Transverse colon (tissue), 4 donors: ENCODE measurements at regions not wholly inside any gene's neighbourhood (a gene's known extent, or its start where the extent isn't known, plus 50 kb on each side); places are given as distances from the start of the nearest gene placed in this dataset.

Source experiments
- DNase-seq: peaks from one replicate; pipeline ENCODE4 v3.0.0-alpha.2; 2019
- H3K27ac ChIP-seq, 4 donors: fragments of 200-600 bp; sonication (generic); 2 replicates each; pipeline ENCODE4 v1.5.1; 2016 to 2018; ENCODE audit warnings: inconsistent platforms in 4 of 4
- H3K27me3 ChIP-seq: fragments of 200-600 bp; sonication (generic); 2 replicates; pipeline ENCODE4 v1.5.1; 2017; ENCODE audit warnings: inconsistent platforms
- H3K36me3 ChIP-seq, 4 donors: fragments of 200-600 bp; sonication (generic); 2 replicates each; pipeline ENCODE4 v1.5.1; 2017 to 2019; ENCODE audit warnings: inconsistent platforms in 4 of 4
- H3K4me1 ChIP-seq, 4 donors: fragments of 200-600 bp; sonication (generic); 2 replicates each; pipeline ENCODE4 v1.5.1; 2017 to 2020; ENCODE audit warnings: inconsistent platforms in 4 of 4
- H3K4me3 ChIP-seq, 4 donors: fragments of 200-600 bp; sonication (generic); 1 replicate in 1 of 4; 2 replicates in 3 of 4; pipeline versions ENCODE4 v1.5.1 to v1.6.1; 2017 to 2019; ENCODE audit warnings: inconsistent platforms in 4 of 4
- H3K9me3 ChIP-seq, 2 donors: fragments of 200-600 bp; sonication (generic); 2 replicates each; pipeline ENCODE4 v1.5.1; 2017 to 2019; ENCODE audit warnings: inconsistent platforms in 2 of 2
- CTCF ChIP-seq, 5 experiments: fragments of 200-600 bp in 3 of 5; fragments of 450-650 bp in 2 of 5; sonication (generic) in 3 of 5; IDR thresholded peaks; 1 replicate in 2 of 5; 2 replicates in 3 of 5; pipeline ENCODE4 v1.5.1; 2016 to 2017; ENCODE audit warnings: antibody characterized with exemption in 5 of 5, inconsistent platforms in 3 of 5, mild to moderate bottlenecking in 2 of 5, moderate library complexity in 1 of 5
- EP300 ChIP-seq: sonication (generic); formaldehyde crosslinking; IDR thresholded peaks from one replicate; pipeline ENCODE4 v1.6.1; 2017; ENCODE audit warnings: antibody characterized with exemption, low read depth
- POLR2A ChIP-seq: fragments of 450-650 bp; IDR thresholded peaks from one replicate; pipeline ENCODE4 v1.6.1; 2016; ENCODE audit warnings: antibody characterized with exemption, mild to moderate bottlenecking, moderate library complexity
- POLR2AphosphoS5 ChIP-seq, 3 donors: sonication (generic); formaldehyde crosslinking; IDR thresholded peaks; one replicate each; pipeline ENCODE4 v1.6.1; 2016; ENCODE audit warnings: antibody characterized with exemption in 3 of 3
- WGBS, 2 donors: methylation state at CpG; one replicate each; pipeline ENCODE4 v1.1.5; 2018; ENCODE audit warnings: low coverage in 1 of 2; 5-methylcytosine and 5-hydroxymethylcytosine counted together
- in situ Hi-C, 4 donors: fragments of 200-750 bp; cut with MboI; loops; one replicate each; pipeline versions ENCODE4 v1.15.0 to v1.15.1; 2017; ENCODE audit warnings: low sequenced_read_pairs in 3 of 4, low pct_ligation_motif_present in 1 of 4, low pct_unique_long_range_greater_than_20kb in 1 of 4
- intact Hi-C: fragments of 100-400 bp; cut with DNase I; formaldehyde crosslinking; loops from one replicate; pipeline ENCODE4 v1.15.1; 2023; ENCODE audit warnings: low total_unique reads

- WGBS, 2 donors, result 80 to 82% methylated on average over 2 of the region's 2 CpGs
- Histone ChIP-seq H3K36me3 (no peaks in the 10 kb centered on the region), H3K27ac (no peak overlapping the region), H3K27me3 (no peaks in the 10 kb centered on the region), H3K4me3 (no peak overlapping the region), H3K4me1 (no peaks in the 10 kb centered on the region), H3K9me3 (peaks cover 0 to 4% of the 10 kb centered on the region in 2 donors)
- no peak for DNase-seq
- in situ Hi-C loops (no loop called here), intact Hi-C loops (no loop called here)
- no peak for TF ChIP-seq POLR2A
- TF ChIP-seq CTCF (IDR thresholded peaks at IDR 0.05), result no peak
- no peak for TF ChIP-seq EP300
- TF ChIP-seq POLR2AphosphoS5 (IDR thresholded peaks at IDR 0.05), result no peak
Observed at GRCh38 chr3:166533740-166534139, 696.5 kb upstream of the BCHE start.

GRCh38 chr3:166531730-166532129, 694.5 kb upstream of the BCHE start:
- H3K36me3 ChIP-seq, result no peaks in the 10 kb centered on the region
- no peak for DNase-seq
- no peak overlapping the region for H3K27ac ChIP-seq
- H3K4me3 ChIP-seq, result no peak overlapping the region
- no peaks in the 10 kb centered on the region for H3K4me1 ChIP-seq
- intact Hi-C loops (no loop called here), in situ Hi-C loops (no loop called here)
- no peaks in the 10 kb centered on the region for H3K27me3 ChIP-seq
- H3K9me3 ChIP-seq, result peaks cover 0 to 4% of the 10 kb centered on the region in 2 donors
- no peak for TF ChIP-seq POLR2A
- no peak for TF ChIP-seq CTCF (IDR thresholded peaks at IDR 0.05)
- no peak for TF ChIP-seq EP300

- Histone ChIP-seq H3K27me3 (no peaks in the 10 kb centered on the region), H3K4me1 (no peaks in the 10 kb centered on the region), H3K4me3 (no peak overlapping the region), H3K27ac (no peak overlapping the region), H3K9me3 (peaks cover 0 to 4% of the 10 kb centered on the region in 2 donors), H3K36me3 (no peaks in the 10 kb centered on the region)
- DNase-seq, result no peak
- TF ChIP-seq CTCF (IDR thresholded peaks at IDR 0.05), result no peak
- 15 to 39% methylated on average over 2 of the region's 2 CpGs for WGBS, 2 donors
- in situ Hi-C loops (no loop called here), intact Hi-C loops (no loop called here)
Observed at GRCh38 chr3:166527325-166527724, 690.1 kb upstream of the BCHE start.

GRCh38 chr3:166526881-166527280, 689.7 kb upstream of the BCHE start:
- Histone ChIP-seq H3K4me3 (no peak overlapping the region), H3K36me3 (no peaks in the 10 kb centered on the region), H3K9me3 (peaks cover 0 to 2% of the 10 kb centered on the region in 2 donors), H3K4me1 (no peaks in the 10 kb centered on the region), H3K27me3 (no peaks in the 10 kb centered on the region), H3K27ac (no peak overlapping the region)
- TF ChIP-seq POLR2AphosphoS5 (IDR thresholded peaks at IDR 0.05) (no peak), POLR2A (no peak), CTCF (IDR thresholded peaks at IDR 0.05) (no peak), EP300 (no peak)
- intact Hi-C loops (no loop called here), in situ Hi-C loops (no loop called here)
- DNase-seq, result no peak
- WGBS, 2 donors, result 44 to 61% methylated on average over 2 of the region's 2 CpGs
